ENCODE measurements at regions not wholly inside any gene's neighbourhood (a gene's known extent, or its start where the extent isn't known, plus 50 kb on each side); places are given as distances from the start of the nearest gene placed in this dataset.

DNA sequence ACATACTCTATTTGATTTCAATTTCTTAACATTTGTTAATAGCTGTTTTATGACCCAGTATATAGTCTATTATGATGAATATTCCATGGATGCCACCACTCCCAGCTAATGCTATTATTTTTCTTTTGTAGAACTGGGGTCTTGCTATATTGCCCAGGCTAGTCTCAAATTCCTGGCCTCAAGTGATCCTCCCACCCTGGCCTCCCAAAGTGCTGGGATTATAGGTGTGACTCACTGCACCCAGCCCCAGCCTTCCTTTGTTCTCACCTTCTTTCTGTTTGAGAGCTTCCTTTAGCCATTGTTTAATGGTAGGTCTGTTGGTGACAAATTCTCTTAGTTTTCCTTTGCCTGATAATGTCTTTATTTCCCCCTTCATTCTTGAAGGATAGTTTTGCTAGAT, 52.9 kb upstream of the AMOTL1 start:
- H3K4ac ChIP-seq (ENCODE audit: low read depth, low read length), result no peak overlapping the region
- no peaks in the 10 kb centered on the region for H3K4me1 ChIP-seq (ENCODE audit: control insufficient read depth, insufficient read depth, low read length)
- no peaks in the 10 kb centered on the region for H4K20me1 ChIP-seq (ENCODE audit: insufficient read depth, low read length)
- H4K5ac ChIP-seq (ENCODE audit: low read depth, low read length), result no peak overlapping the region
- no peak overlapping the region for H3K4me3 ChIP-seq (ENCODE audit: insufficient read depth, low read depth, low read length)
- ChIA-PET CTCF (no interaction called here), POLR2A (ENCODE audit: unreplicated experiment) (no interaction called here)
- H2BK20ac ChIP-seq (ENCODE audit: low read depth, low read length), result no peak overlapping the region
- H3K27ac ChIP-seq (ENCODE audit: insufficient read depth, low read length), result no peak overlapping the region
- H2AFZ ChIP-seq (replicated peaks; ENCODE audit: low read length, poor library complexity), result no peak overlapping the region
- in situ Hi-C loops (cut with MboI; ENCODE audit: low sequenced_read_pairs) (no loop called here), intact Hi-C loops (cut with micrococcal nuclease) (no loop called here), dilution Hi-C loops (cut with HindIII; ENCODE audit: low sequenced_read_pairs, unreplicated experiment) (no loop called here)
- no peak overlapping the region for H2AK9ac ChIP-seq (replicated peaks; ENCODE audit: low read depth, low read length, poor library complexity)
- H3K9ac ChIP-seq (ENCODE audit: low read depth, low read length), result no peak overlapping the region
- H4K8ac ChIP-seq (ENCODE audit: low read depth in 2 of 2, low read length in 2 of 2), result no peak overlapping the region
- H4K91ac ChIP-seq (ENCODE audit: insufficient read depth, low read depth, low read length), result no peak overlapping the region
- H3K79me1 ChIP-seq (ENCODE audit: low read depth in 1 of 2, low read length in 2 of 2), result no peaks in the 10 kb centered on the region
- no peak overlapping the region for H3K4me2 ChIP-seq (ENCODE audit: low read depth, low read length)
- H2BK15ac ChIP-seq (ENCODE audit: low read depth, low read length), result no peak overlapping the region
- H3K9me1 ChIP-seq (ENCODE audit: insufficient read depth, low read length), result no peaks in the 10 kb centered on the region
- H3K27me3 ChIP-seq (ENCODE audit: control insufficient read depth, insufficient read depth, low read length), result peaks cover 8% of the 10 kb centered on the region
- H3K36me3 ChIP-seq (ENCODE audit: control insufficient read depth, insufficient read depth, low read length), result no peaks in the 10 kb centered on the region
- no peak overlapping the region for H3K18ac ChIP-seq (ENCODE audit: low read depth, low read length)
- H3K56ac ChIP-seq (ENCODE audit: extremely low read depth, insufficient read depth, low read length), result no peak overlapping the region
- DNase-seq (no peak), ATAC-seq (ENCODE audit: low read depth) (no peak)
- TF ChIP-seq RCOR1 (IDR thresholded peaks at IDR 0.05; ENCODE audit: insufficient replicate concordance, low read length) (no peak), POLR2A (IDR thresholded peaks at IDR 0.05; ENCODE audit: low read depth, low read length) (no peak), MXI1 (IDR thresholded peaks at IDR 0.05; ENCODE audit: borderline replicate concordance, low read depth, low read length) (no peak), MAZ (IDR thresholded peaks at IDR 0.05; ENCODE audit: borderline replicate concordance, low read depth, low read length) (no peak)
- no peaks in the 10 kb centered on the region for H3K9me3 ChIP-seq (ENCODE audit: control insufficient read depth, insufficient read depth, low read length)
- H2BK120ac ChIP-seq (ENCODE audit: low read depth, low read length), result no peak overlapping the region
- no TSS peak for BruUV-seq (replicated peaks)
- H2BK5ac ChIP-seq (ENCODE audit: low read depth, low read length, poor library complexity, severe bottlenecking), result no peak overlapping the region
- H3K14ac ChIP-seq (replicated peaks; ENCODE audit: low read depth, low read length), result no peak overlapping the region
- no peak overlapping the region for H3K23ac ChIP-seq (ENCODE audit: low read depth, low read length)
- no peak overlapping the region for H2AK5ac ChIP-seq (ENCODE audit: low read depth, low read length)

Data from IMR-90 (cell line).